ENCODE measurements at regions not wholly inside any gene's neighbourhood (a gene's known extent, or its start where the extent isn't known, plus 50 kb on each side); places are given as distances from the start of the nearest gene placed in this dataset.

GRCh38 chr6:18545726-18546125 lies 158.6 kb downstream of the RNF144B start:
- no peak for TF ChIP-seq CTCF (conservative IDR thresholded peaks at IDR 0.05)
- TF ChIP-seq ZFX (IDR thresholded peaks at IDR 0.05) = no peak
